Ureter (tissue), 1 donor: ENCODE measurements at regions not wholly inside any gene's neighbourhood (a gene's known extent, or its start where the extent isn't known, plus 50 kb on each side); places are given as distances from the start of the nearest gene placed in this dataset.
"Not testable (repeated sequence)": the region's sequence is repeated elsewhere in the genome, so short reads cannot be mapped to it uniquely, and the experiment has no call there.

ENCODE experiments used
- DNase-seq: peaks from one replicate; pipeline ENCODE4 v3.0.0-alpha.2; 2020; ENCODE audit warnings: low spot score
- donor health status: DM: yes; HTN: yes; CAD: no.

DNA sequence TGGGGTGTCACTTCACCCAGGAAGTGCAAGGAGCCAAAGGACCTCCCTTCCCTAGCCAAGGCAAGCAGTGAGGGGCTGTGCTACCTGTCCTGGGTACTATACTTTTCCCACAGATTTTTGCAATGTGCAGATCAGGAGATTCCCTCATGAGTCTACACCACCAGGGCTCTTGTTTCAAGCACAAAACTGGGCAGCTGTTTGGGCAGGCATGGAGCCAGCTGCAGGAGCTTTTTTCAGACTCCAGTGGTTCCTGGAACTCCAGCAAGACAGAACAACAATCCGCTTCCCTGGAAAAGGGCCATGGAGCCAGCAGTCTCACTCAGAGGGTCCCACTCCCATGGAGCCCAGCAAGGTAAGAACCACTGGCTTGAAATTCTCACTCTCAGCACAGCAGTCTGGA, 1649.6 kb downstream of the LRRC4C start:
- no peak for DNase-seq

DNA sequence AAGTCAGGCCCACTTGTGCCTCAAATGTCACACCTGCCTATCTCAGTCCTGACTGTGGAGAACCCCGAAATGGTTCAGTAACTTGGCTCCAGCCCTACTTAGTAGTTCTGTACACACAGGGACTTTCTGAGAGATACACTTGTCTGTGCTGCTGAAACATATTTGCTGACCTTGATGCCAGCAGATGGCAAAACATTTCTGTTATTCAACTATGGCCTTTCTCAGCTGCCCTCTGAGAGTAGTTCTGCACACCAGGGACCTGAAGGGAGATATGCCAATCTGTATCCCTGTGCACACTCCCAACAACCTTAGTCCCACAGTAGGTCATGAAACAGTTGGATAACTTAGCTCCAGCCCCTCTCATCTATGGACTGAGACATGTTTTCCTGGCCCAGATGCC, 1651.5 kb downstream of the LRRC4C start:
- no peak for DNase-seq

DNA sequence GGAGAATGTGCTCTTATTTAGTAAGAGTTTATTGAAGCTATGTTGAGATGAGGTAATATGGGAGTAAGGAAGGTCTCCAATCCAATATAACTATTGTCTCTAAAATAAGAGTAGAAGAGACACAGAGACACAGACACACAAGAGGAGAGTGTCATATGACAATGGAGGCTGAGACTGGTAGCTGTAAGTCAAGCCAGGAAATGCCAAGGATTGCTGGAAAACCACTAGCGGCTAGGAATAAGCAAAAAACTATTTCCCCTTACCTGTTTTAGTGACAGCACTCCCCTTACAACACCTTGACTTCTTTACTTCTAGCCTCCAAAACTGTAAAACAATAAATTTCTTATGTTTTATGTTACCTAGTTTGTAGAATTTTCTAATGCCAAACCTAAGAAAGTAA, 1652.8 kb downstream of the LRRC4C start:
- no peak for DNase-seq

DNA sequence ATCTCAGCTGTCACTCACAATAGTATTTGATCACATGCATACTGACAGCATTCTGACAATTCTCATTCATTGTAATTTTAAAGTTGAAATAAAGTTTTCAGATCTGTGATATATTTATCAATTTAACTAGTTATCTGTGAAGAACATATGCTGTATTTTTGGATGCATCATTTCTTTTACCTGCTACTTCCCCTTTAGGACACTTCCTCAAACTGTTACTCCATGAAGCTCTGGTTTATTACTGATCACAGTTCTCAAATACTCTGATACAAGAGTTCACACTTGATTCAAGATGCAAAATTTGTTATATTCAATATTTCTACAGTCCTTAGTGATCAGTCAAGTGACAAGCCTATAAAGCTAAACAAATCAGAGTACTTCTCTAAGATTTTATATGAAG, 1655.2 kb downstream of the LRRC4C start:
- DNase-seq, result no peak

GRCh38 chr11:39786682-39787081, 1672.8 kb downstream of the LRRC4C start:
- no peak for DNase-seq

DNA sequence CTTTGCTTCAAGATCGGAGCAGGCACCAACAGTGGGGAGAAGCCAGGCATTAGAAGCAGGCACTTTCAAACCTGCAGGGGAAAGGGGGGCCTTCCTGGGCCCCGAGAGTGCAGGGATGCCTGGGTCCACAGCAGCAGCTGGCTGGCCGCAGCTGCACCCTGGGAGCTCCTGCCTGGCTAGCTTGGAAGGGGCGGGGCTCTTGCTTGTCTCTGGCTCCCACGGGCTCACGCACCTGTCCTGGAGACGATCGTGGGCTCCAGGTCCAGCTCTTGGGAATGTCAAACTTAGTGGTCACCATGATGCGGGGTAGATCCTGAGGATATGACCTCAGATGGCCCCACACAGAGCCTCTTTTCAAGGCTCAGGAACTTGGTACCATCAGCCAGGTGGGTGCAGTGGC, 1673.2 kb downstream of the LRRC4C start:
- DNase-seq, result no peak

DNA sequence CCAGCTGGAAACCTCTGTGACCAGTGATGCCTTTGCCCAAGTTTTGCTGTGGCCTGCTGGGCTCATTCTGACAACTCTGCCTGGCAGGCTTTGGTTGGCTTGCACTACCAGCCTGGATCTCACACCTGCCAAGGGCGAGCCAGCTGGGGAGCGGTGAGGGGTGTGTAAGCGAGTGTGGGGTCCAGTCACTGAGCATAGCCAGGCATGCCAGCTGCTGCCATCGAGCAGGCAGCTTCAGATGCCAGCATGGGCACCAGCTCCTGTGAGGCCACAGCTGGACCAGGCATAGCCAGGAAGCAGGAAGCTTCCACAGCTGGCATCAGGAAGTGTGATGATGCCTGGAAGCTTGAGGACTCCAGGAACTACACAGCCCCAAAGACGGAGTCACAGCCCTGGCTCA, 1674.6 kb downstream of the LRRC4C start:
- DNase-seq, result no peak

DNA sequence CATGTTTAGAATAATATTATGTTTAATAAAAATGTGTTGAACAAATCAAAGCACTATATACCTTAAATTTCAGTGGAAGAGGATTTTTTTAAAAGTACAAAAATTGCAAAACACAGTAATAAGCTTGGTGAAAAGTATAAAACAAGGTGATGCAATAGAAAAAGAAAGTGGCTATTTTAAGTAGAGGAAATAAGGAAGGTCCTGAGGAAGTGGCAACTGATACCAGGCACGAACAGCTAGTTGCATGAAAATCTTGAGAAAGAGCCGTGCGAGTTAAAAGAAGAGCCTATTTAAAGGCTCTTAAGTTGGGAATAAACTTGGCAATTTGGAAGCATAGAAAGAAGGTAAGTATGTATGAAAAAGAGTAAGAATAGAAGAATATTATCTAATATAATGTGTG, 1679.3 kb downstream of the LRRC4C start:
- DNase-seq, result no peak

GRCh38 chr11:39777035-39777434, 1682.4 kb downstream of the LRRC4C start:
- no peak for DNase-seq

DNA sequence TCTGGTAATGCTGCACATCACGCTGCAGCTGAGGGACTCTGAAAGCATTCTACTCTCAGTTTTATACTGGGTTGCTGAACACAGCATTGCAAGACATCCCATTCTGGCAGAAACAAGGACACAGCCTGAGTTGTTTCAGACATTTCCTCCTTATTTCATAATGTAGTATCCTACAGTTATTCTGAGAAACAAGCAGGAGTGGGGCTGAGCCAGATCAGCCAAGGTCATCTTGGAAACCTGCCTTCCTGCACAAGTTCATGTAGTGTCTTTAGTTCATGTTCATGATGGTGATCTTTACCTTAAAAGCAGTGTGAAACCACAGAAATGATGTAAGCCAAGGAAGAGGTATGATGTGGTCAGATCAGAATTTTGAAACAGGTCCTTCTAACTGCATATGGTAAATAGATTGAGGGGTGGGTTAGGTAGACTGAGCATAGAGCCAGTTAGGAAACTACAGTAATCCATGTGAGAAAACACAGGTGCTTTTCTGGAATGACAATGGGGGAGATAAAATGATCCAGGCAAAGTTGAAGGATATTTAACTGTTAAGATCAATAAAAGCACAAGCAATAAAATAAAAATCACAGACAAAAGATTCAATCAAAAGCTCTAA, 1686.8 kb downstream of the LRRC4C start:
- DNase-seq, result no peak

DNA sequence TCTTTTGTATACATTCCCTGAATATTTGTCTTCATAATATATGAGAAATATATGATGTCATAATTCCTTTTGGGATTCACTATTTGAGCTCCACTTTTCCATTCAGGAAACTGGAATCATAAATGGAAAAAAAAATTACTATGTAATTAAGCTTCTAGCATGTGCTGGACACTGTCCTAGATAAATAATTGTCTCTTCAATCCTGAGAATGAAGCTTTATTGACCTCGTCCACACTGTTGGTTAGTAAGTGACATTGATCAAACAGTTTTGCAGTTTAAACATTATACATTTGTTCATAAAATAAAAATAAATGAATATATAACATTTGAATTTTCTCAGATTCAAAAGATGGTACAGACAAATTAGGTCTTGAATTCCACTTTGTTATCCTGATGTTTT, 1691.2 kb downstream of the LRRC4C start:
- no peak for DNase-seq

GRCh38 chr11:39745401-39745800, 1714.1 kb downstream of the LRRC4C start:
- DNase-seq, result no peak

DNA sequence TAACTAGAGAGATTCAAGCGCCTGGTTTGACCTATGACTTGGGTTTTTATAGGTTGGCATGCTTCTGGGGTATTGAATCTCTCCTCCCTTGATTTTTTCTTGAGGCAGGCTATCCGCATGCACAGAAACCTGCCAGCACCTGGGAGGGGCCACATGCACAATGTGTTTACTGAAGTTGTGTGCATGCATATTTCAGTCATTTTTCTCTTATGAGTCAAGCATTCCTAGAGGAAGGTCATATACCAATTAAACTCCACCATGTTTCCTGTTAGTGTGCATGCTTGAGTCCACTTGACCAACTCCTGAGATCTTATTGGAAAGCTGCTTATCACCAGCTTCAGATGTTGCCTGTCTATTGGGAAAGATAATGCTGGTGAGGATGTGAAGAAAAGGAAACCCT, 1718.4 kb downstream of the LRRC4C start:
- DNase-seq, result no peak

GRCh38 chr11:39736351-39736750, 1723.1 kb downstream of the LRRC4C start:
- not testable (repeated sequence) for DNase-seq

- no peak for DNase-seq
Observed at GRCh38 chr11:39732001-39732400, 1727.5 kb downstream of the LRRC4C start.

- DNase-seq, result no peak
Observed at GRCh38 chr11:39725081-39725480, 1734.4 kb downstream of the LRRC4C start.

DNA sequence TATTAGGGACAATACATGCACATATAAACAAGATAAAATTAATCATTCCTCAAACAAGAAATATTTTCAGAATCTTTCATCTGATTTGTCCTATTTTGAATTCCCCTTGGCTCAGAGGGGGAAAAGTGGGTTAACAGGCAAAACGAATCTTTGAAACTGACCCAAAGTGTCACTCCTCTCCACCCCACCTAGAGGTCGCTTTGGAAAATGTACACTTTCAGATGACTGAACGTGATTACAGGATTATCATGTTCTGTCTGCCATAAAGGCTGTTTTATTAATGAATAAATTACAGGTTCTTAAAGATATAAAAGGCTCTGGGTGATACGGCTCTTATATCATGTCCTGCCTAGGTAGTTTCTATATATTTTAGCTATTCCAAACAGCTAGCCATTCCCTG, 1735.0 kb downstream of the LRRC4C start:
- DNase-seq, result no peak

- DNase-seq, result no peak
Observed at GRCh38 chr11:39712581-39712980, 1746.9 kb downstream of the LRRC4C start.

DNA sequence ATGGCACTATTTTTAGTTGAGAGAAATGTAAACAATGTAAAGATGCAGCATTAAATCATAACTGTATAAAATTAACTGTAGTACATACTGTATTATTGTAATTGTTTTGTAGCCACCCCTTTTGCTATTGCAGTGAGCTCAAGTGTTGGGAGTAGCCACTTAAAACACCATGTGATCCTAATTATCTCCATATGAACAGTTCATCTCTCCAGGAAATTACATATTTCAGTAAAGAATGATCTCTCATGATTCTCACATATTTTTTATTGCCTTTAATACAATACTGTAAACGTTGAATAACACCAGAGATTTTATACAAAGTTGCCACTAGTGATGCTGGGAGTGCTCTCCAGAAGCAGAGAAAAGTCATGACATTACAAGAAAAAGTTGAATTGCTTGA, 1768.6 kb downstream of the LRRC4C start:
- no peak for DNase-seq

- no peak for DNase-seq
Observed at GRCh38 chr11:39683951-39684554, 1775.4 kb downstream of the LRRC4C start.

DNA sequence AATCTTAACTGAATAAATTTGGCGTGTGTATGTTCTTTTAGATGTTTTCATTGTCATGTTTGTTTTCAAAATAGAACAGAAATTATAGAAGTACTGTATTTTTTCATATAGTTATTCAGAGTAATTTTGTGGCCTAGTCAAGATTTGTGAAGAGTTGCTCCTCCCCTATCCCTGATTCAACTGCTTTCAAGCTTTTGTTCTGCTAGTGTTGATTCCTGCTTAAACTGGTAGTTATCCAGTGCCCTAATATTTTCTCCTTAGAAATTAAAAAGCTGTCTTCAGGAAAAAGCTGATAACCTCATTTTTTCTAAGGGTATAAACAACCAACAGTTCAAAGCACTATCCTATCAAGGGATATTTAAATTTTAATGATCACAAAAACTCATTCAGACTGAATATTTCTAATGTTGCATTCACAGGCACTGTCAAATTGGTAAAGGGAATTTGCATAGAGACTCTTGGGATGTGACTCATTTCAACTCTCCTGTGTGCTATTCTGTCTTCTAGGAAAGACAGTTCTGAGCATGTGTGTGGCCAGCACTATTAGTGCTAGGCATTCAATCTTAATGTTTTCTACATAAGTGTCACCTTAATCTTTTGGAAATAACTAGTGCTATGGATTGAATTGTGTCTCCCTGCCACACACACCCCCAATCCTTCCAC, 1776.0 kb downstream of the LRRC4C start:
- no peak for DNase-seq

DNA sequence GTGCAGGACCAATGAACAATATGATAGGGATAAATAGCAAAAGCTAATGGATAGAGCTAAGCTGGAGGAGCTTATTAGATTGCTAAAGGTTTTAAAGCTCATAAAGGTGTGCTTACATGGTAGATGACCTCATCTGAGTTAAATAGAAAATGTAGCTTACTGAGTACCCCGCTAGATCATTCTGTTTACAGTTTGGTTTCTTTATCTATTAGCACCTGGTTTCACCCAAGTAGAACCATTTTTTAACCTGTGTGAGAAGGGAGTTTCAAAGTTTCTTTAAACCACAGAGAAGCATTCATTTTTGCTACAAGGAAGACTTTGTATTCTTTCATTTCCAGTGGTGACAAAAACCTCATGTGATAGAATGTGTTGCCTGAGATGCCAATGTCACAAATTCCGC, 1778.0 kb downstream of the LRRC4C start:
- DNase-seq, result no peak

- no peak for DNase-seq
Observed at GRCh38 chr11:39678996-39679395, 1780.5 kb downstream of the LRRC4C start.

DNA sequence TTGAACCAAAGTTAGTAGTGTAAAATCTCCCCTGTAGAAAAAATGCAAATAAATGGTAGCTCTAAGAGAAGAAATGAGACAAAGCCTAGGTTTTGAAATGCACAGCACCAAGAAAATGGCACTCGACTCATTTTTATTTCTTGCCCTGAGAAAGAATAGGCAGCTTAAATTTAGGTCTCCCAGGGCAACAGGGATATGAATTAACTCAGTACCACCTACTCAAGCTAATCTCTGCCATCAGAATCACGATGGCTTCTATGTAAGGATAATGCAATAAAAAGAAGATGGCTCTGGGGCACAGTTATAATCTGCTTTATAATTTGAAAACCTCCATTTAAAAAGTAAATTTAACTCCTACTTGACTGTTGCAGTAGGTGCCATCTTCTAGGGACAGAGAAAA, 1784.3 kb downstream of the LRRC4C start:
- DNase-seq, result no peak
